ENCODE measurements at regions not wholly inside any gene's neighbourhood (a gene's known extent, or its start where the extent isn't known, plus 50 kb on each side); places are given as distances from the start of the nearest gene placed in this dataset.
"Not testable (repeated sequence)": the region's sequence is repeated elsewhere in the genome, so short reads cannot be mapped to it uniquely, and the experiment has no call there.

GRCh38 chr21:14011149-14011548 is 199.6 kb downstream of the LIPI start:
- BruUV-seq (replicated peaks); H3K4me3 ChIP-seq; H3K79me2 ChIP-seq (ENCODE audit: control insufficient read depth, insufficient read depth, low read length); H2AFZ ChIP-seq (ENCODE audit: low read depth, low read length); CTCF ChIA-PET (ENCODE audit: low intra/inter-chr PET ratio); H3K9me1 ChIP-seq (ENCODE audit: control insufficient read depth, insufficient read depth, low read length); H4K20me1 ChIP-seq (replicated peaks; ENCODE audit: control insufficient read depth, insufficient read depth, low read length); H3K27ac ChIP-seq (ENCODE audit: extremely low read depth, low read depth, low read length); H3K9me3 ChIP-seq (replicated peaks; ENCODE audit: control insufficient read depth, insufficient read depth, low read depth, low read length); POLR2A ChIA-PET; H3K27me3 ChIP-seq (ENCODE audit: control insufficient read depth in 2 of 2, insufficient read depth in 2 of 2, low read length in 2 of 2); intact Hi-C loops (cut with micrococcal nuclease); H3K36me3 ChIP-seq (ENCODE audit: control insufficient read depth, insufficient read depth, low read length); in situ Hi-C loops (cut with MboI): not testable (repeated sequence)
- ATAC-seq = peak; percentile 65
- FAIRE-seq = peak; percentile 55
- WGBS (ENCODE audit: insufficient coverage, low coverage, missing lambda C conversion rate) = 7% methylated on average over 15 of the region's 24 CpGs
- Histone ChIP-seq H3K4me1 (replicated peaks in 1 of 2; ENCODE audit: control insufficient read depth in 2 of 2, insufficient read depth in 2 of 2, low read length in 2 of 2) (peaks cover 0 to 12% of the 10 kb centered on the region in 2 experiments; a peak in 2 of 5 replicates), H3K9ac (ENCODE audit: insufficient read depth in 1 of 2, low read depth in 2 of 2, low read length in 2 of 2) (0 out of 4 replicates have a peak overlapping the region, but pooled peaks of 1 of the 2 experiments have one; percentile 9), H3K4me2 (ENCODE audit: insufficient read depth, low read length) (peak overlapping the region; percentile 41; the same call in 1 of the 2 replicates)
- DNase-seq (ENCODE audit: extremely low read depth in 1 of 4, low spot score in 3 of 4) = peak; percentile 59 to 82 (median 76)
- TF ChIP-seq ZNF263 (CRISPR knock-in tag; IDR thresholded peaks at IDR 0.05; ENCODE audit: borderline replicate concordance) (peak; percentile 87), TFAP4 (CRISPR knock-in tag; IDR thresholded peaks at IDR 0.05; ENCODE audit: borderline replicate concordance) (peak; percentile 31; the same call in 1 of the 2 replicates), MLLT1 (IDR thresholded peaks at IDR 0.05) (peak in 1 of 2 experiments; percentile 69; a peak in 1 of 4 replicates)
